GM12892 (cell line): ENCODE measurements at regions not wholly inside any gene's neighbourhood (a gene's known extent, or its start where the extent isn't known, plus 50 kb on each side); places are given as distances from the start of the nearest gene placed in this dataset.

Source experiments
- DNase-seq: peaks from one replicate; pipeline ENCODE4 v3.0.0; 2011; ENCODE audit not compliant: insufficient read length
- FAIRE-seq: peaks from 2 replicates; lab custom pipeline; 2011; peaks lifted over from hg19 to GRCh38; lab: Jason Lieb, UNC
- POLR2A ChIP-seq: IDR thresholded peaks from 2 replicates; pipeline ENCODE4 v1.6.1; 2011; ENCODE audit warnings: low read depth, low read length, control low read depth
- POLR2AphosphoS5 ChIP-seq: IDR thresholded peaks from 2 replicates; pipeline ENCODE4 v1.6.1; 2011; ENCODE audit warnings: low read depth, low read length, control low read depth
- TAF1 ChIP-seq: IDR thresholded peaks from 2 replicates; pipeline ENCODE4 v1.6.1; 2011; ENCODE audit warnings: low read depth, mild to moderate bottlenecking, control low read depth, low read length, borderline replicate concordance

- DNase-seq (no peak), FAIRE-seq (no peak)
- TF ChIP-seq POLR2AphosphoS5 (no peak), TAF1 (no peak), POLR2A (no peak)
These were observed 591.2 kb downstream of the VRK1 start for GRCh38 chr14:97388408-97388807.

GRCh38 chr14:97390096-97390724 lies 593.0 kb downstream of the VRK1 start:
- FAIRE-seq (no peak), DNase-seq (no peak)
- TF ChIP-seq TAF1 = no peak
- TF ChIP-seq POLR2AphosphoS5 = no peak
- TF ChIP-seq POLR2A = no peak

- TF ChIP-seq TAF1 (no peak), POLR2A (no peak), POLR2AphosphoS5 (no peak)
- no peak for FAIRE-seq
- no peak for DNase-seq
These were observed 596.1 kb downstream of the VRK1 start for GRCh38 chr14:97393244-97393643.

- TF ChIP-seq TAF1 = no peak
- TF ChIP-seq POLR2A = no peak
- no peak for TF ChIP-seq POLR2AphosphoS5
- FAIRE-seq (no peak), DNase-seq (no peak)
These were observed 597.9 kb downstream of the VRK1 start for GRCh38 chr14:97395068-97395467.

- DNase-seq (no peak), FAIRE-seq (no peak)
- no peak for TF ChIP-seq TAF1
- TF ChIP-seq POLR2AphosphoS5 = no peak
- TF ChIP-seq POLR2A = no peak
These were observed 604.5 kb downstream of the VRK1 start for GRCh38 chr14:97401714-97402113.

GRCh38 chr14:97402279-97402678 lies 605.1 kb downstream of the VRK1 start:
- no peak for DNase-seq
- FAIRE-seq = no peak
- TF ChIP-seq POLR2AphosphoS5 (no peak), POLR2A (no peak), TAF1 (no peak)

GRCh38 chr14:97407701-97408407 lies 610.7 kb downstream of the VRK1 start:
- no peak for TF ChIP-seq POLR2AphosphoS5
- no peak for TF ChIP-seq POLR2A
- no peak for TF ChIP-seq TAF1
- DNase-seq (no peak), FAIRE-seq (peak; percentile 69)

GRCh38 chr14:97408503-97408902 lies 611.3 kb downstream of the VRK1 start:
- FAIRE-seq = no peak
- DNase-seq = no peak
- no peak for TF ChIP-seq POLR2AphosphoS5
- no peak for TF ChIP-seq TAF1
- TF ChIP-seq POLR2A = no peak

- DNase-seq = no peak
- TF ChIP-seq POLR2A (no peak), POLR2AphosphoS5 (no peak), TAF1 (no peak)
- no peak for FAIRE-seq
These were observed 612.0 kb downstream of the VRK1 start for GRCh38 chr14:97408937-97409815.

- TF ChIP-seq TAF1 (no peak), POLR2A (no peak), POLR2AphosphoS5 (no peak)
- FAIRE-seq (no peak), DNase-seq (no peak)
These were observed 613.8 kb downstream of the VRK1 start for GRCh38 chr14:97410667-97411620.
